ENCODE measurements at regions not wholly inside any gene's neighbourhood (a gene's known extent, or its start where the extent isn't known, plus 50 kb on each side); places are given as distances from the start of the nearest gene placed in this dataset.

DNA sequence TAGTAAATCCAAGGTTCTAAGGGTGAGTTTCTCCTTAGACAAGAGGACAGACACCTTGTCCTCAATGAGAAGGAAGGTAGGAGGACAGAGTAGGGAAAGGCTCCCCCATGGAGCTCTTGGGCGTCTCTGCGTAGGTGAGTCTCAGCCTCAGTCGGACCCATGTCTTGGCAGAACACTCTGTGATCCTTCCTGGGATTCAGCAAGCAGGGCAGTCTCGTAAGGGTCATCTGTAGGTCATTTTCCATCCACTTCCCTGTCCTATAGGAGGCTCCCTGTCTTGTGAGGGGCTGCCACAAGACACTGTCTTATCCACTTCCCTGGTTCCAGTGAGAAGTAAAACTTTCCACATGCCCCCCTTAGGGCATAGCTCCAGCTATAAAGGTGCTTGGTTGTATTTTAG is 122.6 kb upstream of the TWIST2 start:
- no peaks in the 10 kb centered on the region for H3K36me3 ChIP-seq
- H3K9me3 ChIP-seq, result no peaks in the 10 kb centered on the region
- no peaks in the 10 kb centered on the region for H3K27me3 ChIP-seq
- intact Hi-C loops (cut with DNase I; ENCODE audit: low total_unique reads), result no loop called here
- no peak for DNase-seq
- H3K4me3 ChIP-seq, result no peak overlapping the region
- peak overlapping the region; percentile 94 to 95 for H3K27ac ChIP-seq
- TF ChIP-seq, protein P1, sequence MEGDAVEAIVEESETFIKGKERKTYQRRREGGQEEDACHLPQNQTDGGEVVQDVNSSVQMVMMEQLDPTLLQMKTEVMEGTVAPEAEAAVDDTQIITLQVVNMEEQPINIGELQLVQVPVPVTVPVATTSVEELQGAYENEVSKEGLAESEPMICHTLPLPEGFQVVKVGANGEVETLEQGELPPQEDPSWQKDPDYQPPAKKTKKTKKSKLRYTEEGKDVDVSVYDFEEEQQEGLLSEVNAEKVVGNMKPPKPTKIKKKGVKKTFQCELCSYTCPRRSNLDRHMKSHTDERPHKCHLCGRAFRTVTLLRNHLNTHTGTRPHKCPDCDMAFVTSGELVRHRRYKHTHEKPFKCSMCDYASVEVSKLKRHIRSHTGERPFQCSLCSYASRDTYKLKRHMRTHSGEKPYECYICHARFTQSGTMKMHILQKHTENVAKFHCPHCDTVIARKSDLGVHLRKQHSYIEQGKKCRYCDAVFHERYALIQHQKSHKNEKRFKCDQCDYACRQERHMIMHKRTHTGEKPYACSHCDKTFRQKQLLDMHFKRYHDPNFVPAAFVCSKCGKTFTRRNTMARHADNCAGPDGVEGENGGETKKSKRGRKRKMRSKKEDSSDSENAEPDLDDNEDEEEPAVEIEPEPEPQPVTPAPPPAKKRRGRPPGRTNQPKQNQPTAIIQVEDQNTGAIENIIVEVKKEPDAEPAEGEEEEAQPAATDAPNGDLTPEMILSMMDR (IDR thresholded peaks at IDR 0.05), result no peak
- TF ChIP-seq POLR2A (IDR thresholded peaks at IDR 0.05), result no peak
- peaks cover 16 to 17% of the 10 kb centered on the region in 2 donors for H3K4me1 ChIP-seq

DNA sequence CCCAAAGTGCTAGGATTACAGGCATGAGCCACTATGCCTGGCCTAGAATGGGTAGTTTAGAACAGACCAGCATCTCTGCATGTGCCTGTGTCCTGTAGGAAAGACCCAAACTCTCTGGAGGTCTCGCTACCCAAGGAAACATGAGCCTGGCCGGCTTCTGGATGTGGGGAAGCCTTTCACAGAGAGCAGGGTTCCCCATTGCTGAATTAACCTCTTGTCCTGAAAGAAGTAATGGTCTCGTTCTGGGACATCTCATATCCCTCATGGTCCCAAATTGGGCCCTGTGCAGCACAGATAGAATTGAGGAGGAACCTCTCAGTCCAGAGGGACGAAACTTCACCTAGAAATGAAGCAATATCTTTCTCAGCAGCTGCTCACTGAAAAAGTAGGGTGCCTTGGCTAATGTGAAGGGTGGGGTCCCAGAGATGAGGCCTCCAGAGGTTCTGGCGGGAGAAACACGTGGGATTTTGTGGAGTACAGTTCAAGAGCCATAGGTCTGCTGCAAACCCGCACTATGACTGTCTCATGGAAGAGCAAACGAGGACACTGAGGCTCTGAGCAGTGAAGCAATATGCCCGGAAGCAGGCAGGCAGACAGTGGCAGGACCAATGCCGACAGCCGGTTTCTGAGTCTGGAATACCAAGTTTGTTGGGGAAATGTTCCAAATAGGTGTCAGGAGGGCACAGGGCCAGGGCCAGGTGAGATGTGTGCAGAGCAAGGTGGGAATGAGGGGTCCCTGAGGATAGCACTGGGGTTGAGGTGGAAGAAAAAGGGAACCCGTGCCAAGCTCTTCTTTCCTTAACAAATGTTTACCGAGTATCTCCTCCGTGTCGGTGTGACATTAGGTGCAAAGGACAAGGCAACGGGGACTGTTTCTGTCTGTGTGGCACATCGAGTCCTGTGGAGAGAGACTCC is 121.0 kb upstream of the TWIST2 start:
- no peak for DNase-seq
- peak overlapping the region; percentile 94 to 95 for H3K27ac ChIP-seq

DNA sequence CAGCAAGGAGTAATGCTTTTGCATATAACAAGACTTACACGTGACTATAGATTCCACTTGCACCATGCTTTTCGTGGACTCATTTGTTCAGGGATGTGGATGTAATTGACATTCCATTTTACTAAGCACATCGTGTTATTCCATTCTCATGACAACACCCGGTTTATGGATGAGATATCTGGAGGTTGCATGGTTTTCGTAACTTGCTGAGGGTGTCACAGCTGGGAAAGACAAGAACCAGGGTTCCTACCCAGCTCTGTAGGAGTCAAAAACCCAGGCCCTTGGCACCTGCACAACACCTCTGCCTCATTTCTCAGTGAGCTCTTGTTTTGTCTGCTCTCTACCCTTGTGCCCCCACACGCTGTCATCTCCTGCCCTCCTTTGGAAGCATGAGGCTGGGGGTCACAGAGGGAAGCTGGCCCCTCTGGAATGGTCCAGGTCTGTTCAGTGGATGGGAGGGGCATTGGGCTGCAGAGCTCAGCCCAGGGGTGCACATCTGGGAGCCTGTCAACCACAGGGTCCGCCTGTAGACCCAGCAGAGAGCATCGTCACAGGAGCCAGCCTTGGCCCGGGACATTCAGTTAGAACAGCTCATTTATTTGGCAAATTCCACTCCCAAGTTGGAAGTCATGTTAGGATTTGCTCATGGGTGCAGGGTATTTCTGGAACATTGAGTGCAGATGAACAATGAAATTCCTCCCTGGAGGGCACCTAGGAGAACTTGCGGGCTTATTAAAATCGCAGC is 120.1 kb upstream of the TWIST2 start:
- no peaks in the 10 kb centered on the region for H3K27me3 ChIP-seq
- intact Hi-C loops (cut with DNase I; ENCODE audit: low total_unique reads), result no loop called here
- H3K4me3 ChIP-seq, result no peak overlapping the region
- no peaks in the 10 kb centered on the region for H3K36me3 ChIP-seq
- peaks cover 16 to 17% of the 10 kb centered on the region in 2 donors for H3K4me1 ChIP-seq
- DNase-seq, result peak; percentile 62 to 77
- TF ChIP-seq, protein P1 (IDR thresholded peaks at IDR 0.05), result no peak
- TF ChIP-seq POLR2A (IDR thresholded peaks at IDR 0.05), result no peak
- H3K9me3 ChIP-seq, result no peaks in the 10 kb centered on the region
- H3K27ac ChIP-seq, result peak overlapping the region; percentile 94 to 95

More for the DNA sequence above, 121.0 kb upstream of the TWIST2 start:
- Histone ChIP-seq H3K4me3 (no peak overlapping the region), H3K27me3 (no peaks in the 10 kb centered on the region), H3K9me3 (no peaks in the 10 kb centered on the region), H3K4me1 (peaks cover 16 to 17% of the 10 kb centered on the region in 2 donors), H3K36me3 (no peaks in the 10 kb centered on the region)
- TF ChIP-seq POLR2A (IDR thresholded peaks at IDR 0.05), result no peak
- TF ChIP-seq, protein P1 (IDR thresholded peaks at IDR 0.05), result no peak
- intact Hi-C loops (cut with DNase I; ENCODE audit: low total_unique reads), result no loop called here

DNA sequence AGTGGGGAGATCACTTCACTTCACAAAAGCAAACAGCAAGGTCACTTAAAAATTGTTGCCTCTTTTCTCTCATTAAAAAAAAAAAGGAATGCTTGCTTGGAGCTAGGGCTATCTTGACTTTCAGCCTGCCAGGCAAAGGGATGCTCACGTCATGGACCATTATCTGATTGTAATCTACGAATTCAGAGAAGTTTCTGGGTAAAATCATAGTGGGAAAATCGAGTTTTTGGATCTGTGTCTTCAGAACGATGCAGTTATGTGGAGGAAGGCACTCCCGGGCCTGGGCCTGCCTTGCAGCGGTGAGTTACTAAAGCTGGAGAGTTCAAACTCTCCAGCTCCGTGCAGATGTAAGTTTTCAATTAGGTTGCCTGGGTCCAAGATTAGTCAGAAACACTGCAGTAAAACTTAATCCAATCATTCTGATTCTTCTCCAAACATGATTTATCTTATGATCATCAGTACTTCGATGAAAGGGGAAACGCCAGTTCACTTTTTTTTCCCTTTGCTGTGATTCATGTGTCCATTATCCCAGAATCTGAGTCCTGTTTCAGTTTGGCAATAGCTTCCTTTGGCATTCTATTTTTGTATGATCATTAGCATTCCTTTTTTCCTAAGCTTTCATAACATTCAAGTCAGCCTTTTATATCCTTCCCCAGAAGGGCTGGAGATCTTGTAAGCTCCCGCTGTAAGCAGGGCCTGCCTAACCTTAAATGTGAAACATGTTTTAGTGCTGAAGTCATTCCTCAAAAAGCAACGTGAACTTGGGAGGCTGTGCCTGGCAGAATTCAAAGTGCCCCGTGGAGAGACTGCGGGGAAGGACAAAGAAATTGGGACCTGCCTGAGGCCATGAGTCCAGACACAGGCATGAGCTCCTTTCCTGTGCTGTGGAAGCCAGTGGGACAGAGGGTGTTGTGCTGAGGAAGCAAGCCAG is 119.3 kb upstream of the TWIST2 start:
- peak; percentile 70 to 71 for DNase-seq
- Histone ChIP-seq H3K36me3 (no peaks in the 10 kb centered on the region), H3K27ac (peak overlapping the region; percentile 94 to 95), H3K4me1 (peaks cover 16 to 17% of the 10 kb centered on the region in 2 donors), H3K27me3 (no peaks in the 10 kb centered on the region), H3K9me3 (no peaks in the 10 kb centered on the region), H3K4me3 (no peak overlapping the region)
- intact Hi-C loops (cut with DNase I; ENCODE audit: low total_unique reads), result no loop called here
- TF ChIP-seq, protein P1 (IDR thresholded peaks at IDR 0.05), result no peak
- TF ChIP-seq POLR2A (IDR thresholded peaks at IDR 0.05), result no peak

Measured in uterus (tissue), 3 donors.